C4-2B (cell line): ENCODE measurements at regions not wholly inside any gene's neighbourhood (a gene's known extent, or its start where the extent isn't known, plus 50 kb on each side); places are given as distances from the start of the nearest gene placed in this dataset.
A peak's percentile ranks its signal among the peaks of the same experiment; 100 is the strongest.

Experiments used
- H3K27ac ChIP-seq: fragments of 450-650 bp; 2 replicates; pipeline ENCODE4 v1.5.1; 2017
- ZFX ChIP-seq: fragments of 450-650 bp; IDR thresholded peaks from 2 replicates; pipeline ENCODE4 v1.6.1; 2017
- TF ChIP-seq, protein P1 (sequence below): fragments of 450-650 bp; conservative IDR thresholded peaks from 2 replicates; pipeline ENCODE4 v1.5.1; 2017; ENCODE audit warnings: mild to moderate bottlenecking

- no peak overlapping the region for H3K27ac ChIP-seq
- TF ChIP-seq, protein P1, sequence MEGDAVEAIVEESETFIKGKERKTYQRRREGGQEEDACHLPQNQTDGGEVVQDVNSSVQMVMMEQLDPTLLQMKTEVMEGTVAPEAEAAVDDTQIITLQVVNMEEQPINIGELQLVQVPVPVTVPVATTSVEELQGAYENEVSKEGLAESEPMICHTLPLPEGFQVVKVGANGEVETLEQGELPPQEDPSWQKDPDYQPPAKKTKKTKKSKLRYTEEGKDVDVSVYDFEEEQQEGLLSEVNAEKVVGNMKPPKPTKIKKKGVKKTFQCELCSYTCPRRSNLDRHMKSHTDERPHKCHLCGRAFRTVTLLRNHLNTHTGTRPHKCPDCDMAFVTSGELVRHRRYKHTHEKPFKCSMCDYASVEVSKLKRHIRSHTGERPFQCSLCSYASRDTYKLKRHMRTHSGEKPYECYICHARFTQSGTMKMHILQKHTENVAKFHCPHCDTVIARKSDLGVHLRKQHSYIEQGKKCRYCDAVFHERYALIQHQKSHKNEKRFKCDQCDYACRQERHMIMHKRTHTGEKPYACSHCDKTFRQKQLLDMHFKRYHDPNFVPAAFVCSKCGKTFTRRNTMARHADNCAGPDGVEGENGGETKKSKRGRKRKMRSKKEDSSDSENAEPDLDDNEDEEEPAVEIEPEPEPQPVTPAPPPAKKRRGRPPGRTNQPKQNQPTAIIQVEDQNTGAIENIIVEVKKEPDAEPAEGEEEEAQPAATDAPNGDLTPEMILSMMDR, result no peak
- TF ChIP-seq ZFX, result no peak
Measured at GRCh38 chr7:85479918-85480643, 293.2 kb upstream of the SEMA3D start.

DNA sequence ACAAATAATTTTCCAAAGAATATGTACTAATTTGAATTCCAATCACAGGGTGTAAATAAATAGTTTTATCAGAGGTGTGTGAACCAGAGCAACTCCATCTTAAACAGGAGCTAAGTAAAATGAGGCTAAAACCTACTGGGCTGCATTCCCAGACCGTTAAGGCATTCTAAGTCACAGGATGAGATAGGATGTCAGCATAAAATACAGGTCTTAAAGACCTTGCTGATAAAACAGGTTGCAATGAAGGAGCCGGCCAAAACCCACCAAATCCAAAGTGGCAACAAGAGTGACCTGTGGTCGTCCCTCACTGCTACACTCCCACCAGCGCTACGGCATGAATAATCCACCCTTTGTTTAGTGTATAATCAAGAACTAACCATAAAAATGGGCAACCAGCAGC, 291.7 kb upstream of the SEMA3D start:
- TF ChIP-seq, protein P1, result no peak
- no peak for TF ChIP-seq ZFX
- H3K27ac ChIP-seq, result no peak overlapping the region

- TF ChIP-seq, protein P1, result no peak
- no peak for TF ChIP-seq ZFX
- no peak overlapping the region for H3K27ac ChIP-seq
Measured at GRCh38 chr7:85475476-85475875, 288.6 kb upstream of the SEMA3D start.

- no peak overlapping the region for H3K27ac ChIP-seq
- no peak for TF ChIP-seq ZFX
- TF ChIP-seq, protein P1, result no peak
Measured at GRCh38 chr7:85475071-85475470, 288.2 kb upstream of the SEMA3D start.

- no peak for TF ChIP-seq ZFX
- TF ChIP-seq, protein P1, result no peak
- H3K27ac ChIP-seq, result no peak overlapping the region
Measured at GRCh38 chr7:85474234-85474633, 287.4 kb upstream of the SEMA3D start.

- TF ChIP-seq ZFX, result no peak
- TF ChIP-seq, protein P1, result no peak
- no peak overlapping the region for H3K27ac ChIP-seq
Measured at GRCh38 chr7:85471740-85472139, 284.9 kb upstream of the SEMA3D start.

- TF ChIP-seq, protein P1, result peak; percentile 13; the same call in 1 of the 2 replicates
- no peak for TF ChIP-seq ZFX
- H3K27ac ChIP-seq, result no peak overlapping the region
Measured at GRCh38 chr7:85471307-85471706, 284.5 kb upstream of the SEMA3D start.
